Omental fat pad (tissue), 3 donors: ENCODE measurements at regions not wholly inside any gene's neighbourhood (a gene's known extent, or its start where the extent isn't known, plus 50 kb on each side); places are given as distances from the start of the nearest gene placed in this dataset.

ENCODE experiments used
- ATAC-seq: fragments of 150-250 bp; one replicate; pipeline ENCODE4 v1.9.1; 2016; ENCODE audit warnings: mild to moderate bottlenecking, moderate library complexity; ENCODE audit not compliant: low FRiP score
- DNase-seq: peaks from one replicate; pipeline ENCODE4 v3.0.0-alpha.2; 2019; ENCODE audit warnings: low spot score
- TF ChIP-seq, protein P1 (sequence below), 3 donors: fragments of 450-650 bp; IDR thresholded peaks; one replicate each; pipeline ENCODE4 v1.5.1; 2016 to 2017; ENCODE audit warnings: antibody characterized with exemption in 3 of 3, mild to moderate bottlenecking in 3 of 3, moderate library complexity in 2 of 3

DNA sequence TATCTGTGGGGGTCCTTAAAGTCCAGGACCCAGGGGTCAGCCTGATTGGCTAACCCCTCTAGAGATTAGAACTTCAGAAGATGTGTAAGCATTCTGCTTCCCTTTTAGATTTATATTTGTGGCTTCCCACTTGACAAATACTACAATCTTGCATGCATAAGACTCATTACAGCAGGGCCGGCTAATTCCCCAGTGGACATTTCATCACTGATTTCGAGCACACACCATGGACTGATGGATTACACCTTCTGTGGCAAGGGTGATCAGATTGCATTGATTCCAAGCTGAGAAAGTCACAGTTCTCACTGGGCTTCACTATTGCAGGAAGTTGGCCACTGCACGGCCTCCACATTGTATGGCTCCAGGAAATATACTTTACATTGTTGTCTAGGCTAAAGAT, 65.8 kb upstream of the DAPK1 start:
- no peak for ATAC-seq
- TF ChIP-seq, protein P1, sequence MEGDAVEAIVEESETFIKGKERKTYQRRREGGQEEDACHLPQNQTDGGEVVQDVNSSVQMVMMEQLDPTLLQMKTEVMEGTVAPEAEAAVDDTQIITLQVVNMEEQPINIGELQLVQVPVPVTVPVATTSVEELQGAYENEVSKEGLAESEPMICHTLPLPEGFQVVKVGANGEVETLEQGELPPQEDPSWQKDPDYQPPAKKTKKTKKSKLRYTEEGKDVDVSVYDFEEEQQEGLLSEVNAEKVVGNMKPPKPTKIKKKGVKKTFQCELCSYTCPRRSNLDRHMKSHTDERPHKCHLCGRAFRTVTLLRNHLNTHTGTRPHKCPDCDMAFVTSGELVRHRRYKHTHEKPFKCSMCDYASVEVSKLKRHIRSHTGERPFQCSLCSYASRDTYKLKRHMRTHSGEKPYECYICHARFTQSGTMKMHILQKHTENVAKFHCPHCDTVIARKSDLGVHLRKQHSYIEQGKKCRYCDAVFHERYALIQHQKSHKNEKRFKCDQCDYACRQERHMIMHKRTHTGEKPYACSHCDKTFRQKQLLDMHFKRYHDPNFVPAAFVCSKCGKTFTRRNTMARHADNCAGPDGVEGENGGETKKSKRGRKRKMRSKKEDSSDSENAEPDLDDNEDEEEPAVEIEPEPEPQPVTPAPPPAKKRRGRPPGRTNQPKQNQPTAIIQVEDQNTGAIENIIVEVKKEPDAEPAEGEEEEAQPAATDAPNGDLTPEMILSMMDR (IDR thresholded peaks at IDR 0.05): no peak
- no peak for DNase-seq

DNA sequence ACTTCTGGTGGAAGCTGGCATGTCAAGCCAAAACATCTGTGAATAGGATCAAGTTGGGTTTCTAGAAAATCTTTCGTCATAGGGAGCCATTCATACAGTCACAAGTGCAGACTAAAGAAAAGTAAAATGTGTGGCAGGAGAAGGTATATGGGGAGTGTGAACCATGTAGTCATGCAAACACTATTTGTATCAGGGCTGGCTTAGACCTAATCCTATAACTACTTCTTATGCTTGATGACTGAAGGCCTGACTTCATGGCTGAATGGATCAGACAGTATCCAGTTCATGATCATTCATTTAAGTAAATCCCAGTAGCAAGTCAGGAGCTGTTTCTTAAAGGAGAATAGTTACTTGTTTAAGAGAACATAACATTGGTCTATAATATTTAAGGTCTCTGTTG, 63.8 kb upstream of the DAPK1 start:
- ATAC-seq: no peak
- DNase-seq: no peak
- TF ChIP-seq, protein P1 (IDR thresholded peaks at IDR 0.05): no peak

GRCh38 chr9:87434366-87434765, 63.3 kb upstream of the DAPK1 start:
- no peak for ATAC-seq

GRCh38 chr9:87435189-87435880, 62.3 kb upstream of the DAPK1 start:
- TF ChIP-seq, protein P1 (IDR thresholded peaks at IDR 0.05): no peak
- ATAC-seq (no peak), DNase-seq (no peak)

More at GRCh38 chr9:87434366-87434765, 63.3 kb upstream of the DAPK1 start:
- DNase-seq: no peak
- TF ChIP-seq, protein P1 (IDR thresholded peaks at IDR 0.05): no peak

GRCh38 chr9:87436716-87437115, 61.0 kb upstream of the DAPK1 start:
- no peak for DNase-seq
- ATAC-seq: no peak
- TF ChIP-seq, protein P1 (IDR thresholded peaks at IDR 0.05): no peak

DNA sequence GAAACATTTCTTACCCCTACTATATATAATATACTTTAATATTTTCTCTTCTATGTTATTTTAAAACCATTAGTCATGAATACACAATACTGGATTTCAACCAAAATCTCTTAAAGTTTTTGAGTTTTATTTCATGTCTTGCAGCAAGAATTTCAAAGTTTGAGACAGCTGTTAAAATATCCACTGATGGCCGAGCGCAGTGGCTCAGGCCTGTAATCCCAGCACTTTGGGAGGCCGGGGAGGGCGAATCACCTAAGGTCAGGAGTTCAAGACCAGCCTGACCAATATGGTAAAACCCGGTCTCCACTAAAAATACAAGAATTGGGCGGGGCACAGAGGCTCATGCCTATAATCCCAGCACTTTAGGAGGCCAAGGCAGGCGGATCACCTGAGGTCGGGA, 59.7 kb upstream of the DAPK1 start:
- no peak for DNase-seq
- ATAC-seq: no peak
- TF ChIP-seq, protein P1 (IDR thresholded peaks at IDR 0.05): no peak

GRCh38 chr9:87441251-87441650, 56.4 kb upstream of the DAPK1 start:
- DNase-seq (no peak), ATAC-seq (no peak)
- TF ChIP-seq, protein P1 (IDR thresholded peaks at IDR 0.05): no peak
